ENCODE measurements at regions not wholly inside any gene's neighbourhood (a gene's known extent, or its start where the extent isn't known, plus 50 kb on each side); places are given as distances from the start of the nearest gene placed in this dataset.

GRCh38 chr9:135020481-135021392 is 66.7 kb upstream of the OLFM1 start:
- Histone ChIP-seq H3K27ac (ENCODE audit: low read depth in 2 of 2, low read length in 1 of 2) (no peak overlapping the region), H4K20me1 (ENCODE audit: insufficient read depth) (no peaks in the 10 kb centered on the region), H3K9me3 (no peaks in the 10 kb centered on the region), H3K4me1 (ENCODE audit: control insufficient read depth in 1 of 2, insufficient read depth in 2 of 2, low read depth in 1 of 2, low read length in 1 of 2) (peaks cover 0 to 14% of the 10 kb centered on the region in 2 experiments; a peak in 1 of 4 replicates), H3F3A (replicated peaks; ENCODE audit: insufficient read depth) (no peaks in the 10 kb centered on the region), H3K9me2 (no peaks in the 10 kb centered on the region), H2AFZ (ENCODE audit: low read depth) (no peak overlapping the region), H3K27me3 (ENCODE audit: insufficient read depth) (no peaks in the 10 kb centered on the region), H3K4me2 (no peak overlapping the region), H3K36me3 (replicated peaks in 1 of 2; ENCODE audit: control insufficient read depth in 1 of 2, insufficient read depth in 2 of 2, low read length in 1 of 2) (no peaks in the 10 kb centered on the region), H3K9ac (no peak overlapping the region), H3K79me2 (ENCODE audit: insufficient read depth) (no peaks in the 10 kb centered on the region), H3K4me3 (ENCODE audit: low read depth in 2 of 2, low read length in 1 of 2) (no peak overlapping the region)
- DNase-seq, result no peak
- POLR2A ChIA-PET, result no interaction called here
- CTCF ChIA-PET, result interaction anchor here (0.9 kb wide), 1 partner anchor 11 kb away, joined by 3 read pairs; no protein-coding TSS in a partner anchor
- TF ChIP-seq ELF1 (IDR thresholded peaks at IDR 0.05) (no peak), ZBTB33 (IDR thresholded peaks at IDR 0.05; ENCODE audit: borderline replicate concordance, low read depth) (no peak), RFX5 (IDR thresholded peaks at IDR 0.05; ENCODE audit: low read length) (no peak), EZH2phosphoT487 (IDR thresholded peaks at IDR 0.05; ENCODE audit: borderline replicate concordance, low read depth) (no peak), YY1 (IDR thresholded peaks at IDR 0.05; ENCODE audit: low read depth) (no peak), JUND (IDR thresholded peaks at IDR 0.05) (no peak), FOXM1 (IDR thresholded peaks at IDR 0.05; ENCODE audit: low read depth) (no peak), MXI1 (IDR thresholded peaks at IDR 0.05; ENCODE audit: low read depth, low read length) (no peak), USF2 (IDR thresholded peaks at IDR 0.05; ENCODE audit: borderline replicate concordance, low read depth, low read length) (no peak), EP300 (IDR thresholded peaks at IDR 0.05; ENCODE audit: borderline replicate concordance in 1 of 2, low read depth in 1 of 2, low read length in 1 of 2) (no peak), PBX3 (IDR thresholded peaks at IDR 0.05) (no peak), GATA2 (CRISPR knock-in tag; IDR thresholded peaks at IDR 0.05) (no peak), NRF1 (IDR thresholded peaks at IDR 0.05; ENCODE audit: low read depth, low read length) (no peak), RCOR1 (IDR thresholded peaks at IDR 0.05; ENCODE audit: low read length) (no peak)
- WGBS (ENCODE audit: low lambda C conversion rate), result 41% methylated on average over 22 of the region's 24 CpGs
